ENCODE measurements at regions not wholly inside any gene's neighbourhood (a gene's known extent, or its start where the extent isn't known, plus 50 kb on each side); places are given as distances from the start of the nearest gene placed in this dataset.
"Not testable (repeated sequence)": the region's sequence is repeated elsewhere in the genome, so short reads cannot be mapped to it uniquely, and the experiment has no call there.

GRCh38 chrX:23458957-23459356, 124.3 kb downstream of the PTCHD1 start:
- not testable (repeated sequence) for DNase-seq (ENCODE audit: low spot score)

- no peak for DNase-seq (ENCODE audit: low spot score)
Measured at GRCh38 chrX:23465105-23465791, 130.6 kb downstream of the PTCHD1 start.

- no peak for DNase-seq (ENCODE audit: low spot score)
Measured at GRCh38 chrX:23465985-23466384, 131.3 kb downstream of the PTCHD1 start.

GRCh38 chrX:23478056-23478455, 143.4 kb downstream of the PTCHD1 start:
- no peak for DNase-seq (ENCODE audit: low spot score)

- no peak for DNase-seq (ENCODE audit: low spot score)
Measured at GRCh38 chrX:23478561-23478960, 143.9 kb downstream of the PTCHD1 start.

GRCh38 chrX:23482561-23482960, 147.9 kb downstream of the PTCHD1 start:
- no peak for DNase-seq (ENCODE audit: low spot score)

- DNase-seq (ENCODE audit: low spot score) = no peak
Measured at GRCh38 chrX:23483396-23483795, 148.7 kb downstream of the PTCHD1 start.

GRCh38 chrX:23493941-23494374, 159.3 kb downstream of the PTCHD1 start:
- no peak for DNase-seq (ENCODE audit: low spot score)

- DNase-seq (ENCODE audit: low spot score) = no peak
Measured at GRCh38 chrX:23494741-23495140, 160.1 kb downstream of the PTCHD1 start.

GRCh38 chrX:23497919-23498318, 163.3 kb downstream of the PTCHD1 start:
- no peak for DNase-seq (ENCODE audit: low spot score)

- no peak for DNase-seq (ENCODE audit: low spot score)
Measured at GRCh38 chrX:23501974-23502373, 165.3 kb upstream of the PRDX4 start.

GRCh38 chrX:23503835-23504539, 163.3 kb upstream of the PRDX4 start:
- DNase-seq (ENCODE audit: low spot score) = no peak

- DNase-seq (ENCODE audit: low spot score) = no peak
Measured at GRCh38 chrX:23504540-23504884, 162.8 kb upstream of the PRDX4 start.

- DNase-seq (ENCODE audit: low spot score) = no peak
Measured at GRCh38 chrX:23504895-23505294, 162.4 kb upstream of the PRDX4 start.

- DNase-seq (ENCODE audit: low spot score) = no peak
Measured at GRCh38 chrX:23505531-23506303, 161.6 kb upstream of the PRDX4 start.

- no peak for DNase-seq (ENCODE audit: low spot score)
Measured at GRCh38 chrX:23509256-23509655, 158.0 kb upstream of the PRDX4 start.

- DNase-seq (ENCODE audit: low spot score) = peak; percentile 23
Measured at GRCh38 chrX:23511793-23512192, 155.5 kb upstream of the PRDX4 start.

GRCh38 chrX:23513121-23513520, 154.2 kb upstream of the PRDX4 start:
- DNase-seq (ENCODE audit: low spot score) = no peak

GRCh38 chrX:23514082-23514481, 153.2 kb upstream of the PRDX4 start:
- peak; percentile 17 for DNase-seq (ENCODE audit: low spot score)

- DNase-seq (ENCODE audit: low spot score) = no peak
Measured at GRCh38 chrX:23515028-23515427, 152.3 kb upstream of the PRDX4 start.

- not testable (repeated sequence) for DNase-seq (ENCODE audit: low spot score)
Measured at GRCh38 chrX:23523026-23523657, 144.2 kb upstream of the PRDX4 start.

- no peak for DNase-seq (ENCODE audit: low spot score)
Measured at GRCh38 chrX:23524467-23524866, 142.8 kb upstream of the PRDX4 start.

- no peak for DNase-seq (ENCODE audit: low spot score)
Measured at GRCh38 chrX:23525531-23525930, 141.8 kb upstream of the PRDX4 start.

All from Ammon's horn (tissue), 1 donor.